PC-3 (cell line): ENCODE measurements at regions not wholly inside any gene's neighbourhood (a gene's known extent, or its start where the extent isn't known, plus 50 kb on each side); places are given as distances from the start of the nearest gene placed in this dataset.

Experiments
- EZH2 ChIP-seq: fragments of 300-600 bp; sonication (generic); IDR thresholded peaks from one replicate; pipeline ENCODE4 v1.6.1; 2017; ENCODE audit warnings: antibody characterized with exemption, mild to moderate bottlenecking, low read length; ENCODE audit not compliant: unreplicated experiment
- TF ChIP-seq, protein P1 (sequence below): fragments of 300-600 bp; sonication (generic); conservative IDR thresholded peaks from 2 replicates; pipeline ENCODE4 v1.5.1; 2017; ENCODE audit warnings: antibody characterized with exemption, low read depth, mild to moderate bottlenecking, low read length

DNA sequence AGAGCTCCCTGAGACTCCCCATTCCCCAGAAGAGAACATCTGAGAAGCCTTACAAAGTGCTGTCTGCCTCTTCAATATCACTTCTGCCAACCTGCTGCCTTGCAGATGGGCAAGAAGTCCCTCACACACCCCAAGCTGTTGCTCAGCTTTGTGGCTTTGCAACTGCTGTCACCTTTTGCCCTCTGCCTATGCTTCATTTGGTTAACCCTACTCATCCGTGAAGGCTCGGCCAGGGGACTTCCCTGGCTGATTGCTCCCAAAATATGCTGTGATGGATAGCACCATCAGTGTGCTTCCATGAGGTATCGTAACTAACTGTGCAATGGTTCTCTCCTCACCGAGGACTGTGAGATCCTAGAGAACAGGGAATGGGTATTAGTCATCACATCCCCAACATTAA, 88.9 kb upstream of the CYP1B1 start:
- TF ChIP-seq, protein P1, sequence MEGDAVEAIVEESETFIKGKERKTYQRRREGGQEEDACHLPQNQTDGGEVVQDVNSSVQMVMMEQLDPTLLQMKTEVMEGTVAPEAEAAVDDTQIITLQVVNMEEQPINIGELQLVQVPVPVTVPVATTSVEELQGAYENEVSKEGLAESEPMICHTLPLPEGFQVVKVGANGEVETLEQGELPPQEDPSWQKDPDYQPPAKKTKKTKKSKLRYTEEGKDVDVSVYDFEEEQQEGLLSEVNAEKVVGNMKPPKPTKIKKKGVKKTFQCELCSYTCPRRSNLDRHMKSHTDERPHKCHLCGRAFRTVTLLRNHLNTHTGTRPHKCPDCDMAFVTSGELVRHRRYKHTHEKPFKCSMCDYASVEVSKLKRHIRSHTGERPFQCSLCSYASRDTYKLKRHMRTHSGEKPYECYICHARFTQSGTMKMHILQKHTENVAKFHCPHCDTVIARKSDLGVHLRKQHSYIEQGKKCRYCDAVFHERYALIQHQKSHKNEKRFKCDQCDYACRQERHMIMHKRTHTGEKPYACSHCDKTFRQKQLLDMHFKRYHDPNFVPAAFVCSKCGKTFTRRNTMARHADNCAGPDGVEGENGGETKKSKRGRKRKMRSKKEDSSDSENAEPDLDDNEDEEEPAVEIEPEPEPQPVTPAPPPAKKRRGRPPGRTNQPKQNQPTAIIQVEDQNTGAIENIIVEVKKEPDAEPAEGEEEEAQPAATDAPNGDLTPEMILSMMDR: no peak
- no peak for TF ChIP-seq EZH2
